ENCODE measurements at regions not wholly inside any gene's neighbourhood (a gene's known extent, or its start where the extent isn't known, plus 50 kb on each side); places are given as distances from the start of the nearest gene placed in this dataset.

- H3K27ac ChIP-seq, result no peak overlapping the region
- no peaks in the 10 kb centered on the region for H3K36me3 ChIP-seq
- intact Hi-C loops (cut with DNase I; ENCODE audit: low total_unique reads) (no loop called here), in situ Hi-C loops (cut with MboI; ENCODE audit: low sequenced_read_pairs in 4 of 4) (no loop called here)
- no peak for TF ChIP-seq CTCF (IDR thresholded peaks at IDR 0.05 in 4 of 5, conservative IDR thresholded peaks at IDR 0.05 in 1 of 5)
- TF ChIP-seq POLR2A (IDR thresholded peaks at IDR 0.05), result no peak
- ATAC-seq (no peak), DNase-seq (no peak)
- no peaks in the 10 kb centered on the region for H3K27me3 ChIP-seq
- no peaks in the 10 kb centered on the region for H3K4me1 ChIP-seq
- H3K4me3 ChIP-seq, result no peak overlapping the region
- no peaks in the 10 kb centered on the region for H3K9me3 ChIP-seq
Observed at GRCh38 chr9:2966565-2967300, 122.8 kb upstream of the PUM3 start.

- in situ Hi-C loops (cut with MboI; ENCODE audit: low sequenced_read_pairs in 4 of 4) (no loop called here), intact Hi-C loops (cut with DNase I; ENCODE audit: low total_unique reads) (no loop called here)
- H3K27me3 ChIP-seq, result no peaks in the 10 kb centered on the region
- H3K4me3 ChIP-seq, result no peak overlapping the region
- no peak overlapping the region for H3K27ac ChIP-seq
- no peaks in the 10 kb centered on the region for H3K4me1 ChIP-seq
- ATAC-seq (no peak), DNase-seq (no peak)
- H3K9me3 ChIP-seq, result no peaks in the 10 kb centered on the region
- no peaks in the 10 kb centered on the region for H3K36me3 ChIP-seq
- TF ChIP-seq POLR2A (IDR thresholded peaks at IDR 0.05) (no peak), CTCF (IDR thresholded peaks at IDR 0.05 in 4 of 5, conservative IDR thresholded peaks at IDR 0.05 in 1 of 5) (no peak)
Observed at GRCh38 chr9:2964470-2964869, 120.6 kb upstream of the PUM3 start.

GRCh38 chr9:2963307-2963706 is 119.4 kb upstream of the PUM3 start:
- Histone ChIP-seq H3K9me3 (no peaks in the 10 kb centered on the region), H3K4me3 (no peak overlapping the region), H3K36me3 (no peaks in the 10 kb centered on the region), H3K27me3 (no peaks in the 10 kb centered on the region), H3K27ac (no peak overlapping the region), H3K4me1 (no peaks in the 10 kb centered on the region)
- DNase-seq (no peak), ATAC-seq (no peak)
- in situ Hi-C loops (cut with MboI; ENCODE audit: low sequenced_read_pairs in 4 of 4), result no loop called here
- intact Hi-C loops (cut with DNase I; ENCODE audit: low total_unique reads), result no loop called here
- TF ChIP-seq CTCF (IDR thresholded peaks at IDR 0.05 in 4 of 5, conservative IDR thresholded peaks at IDR 0.05 in 1 of 5), result no peak
- TF ChIP-seq POLR2A (IDR thresholded peaks at IDR 0.05), result no peak

- Histone ChIP-seq H3K4me3 (no peak overlapping the region), H3K4me1 (no peaks in the 10 kb centered on the region), H3K27me3 (no peaks in the 10 kb centered on the region), H3K36me3 (no peaks in the 10 kb centered on the region), H3K27ac (no peak overlapping the region), H3K9me3 (no peaks in the 10 kb centered on the region)
- in situ Hi-C loops (cut with MboI; ENCODE audit: low sequenced_read_pairs in 4 of 4) (no loop called here), intact Hi-C loops (cut with DNase I; ENCODE audit: low total_unique reads) (no loop called here)
- no peak for ATAC-seq
- DNase-seq, result no peak
- no peak for TF ChIP-seq CTCF (IDR thresholded peaks at IDR 0.05 in 4 of 5, conservative IDR thresholded peaks at IDR 0.05 in 1 of 5)
- TF ChIP-seq POLR2A (IDR thresholded peaks at IDR 0.05), result no peak
Observed at GRCh38 chr9:2962471-2963172, 118.7 kb upstream of the PUM3 start.

Measured in gastrocnemius medialis (tissue), 4 donors.